GM21528 (cell line): ENCODE measurements at regions not wholly inside any gene's neighbourhood (a gene's known extent, or its start where the extent isn't known, plus 50 kb on each side); places are given as distances from the start of the nearest gene placed in this dataset.

ENCODE experiments used
- ATAC-seq: cut with Tn5 transposase; IDR thresholded peaks from one replicate; pipeline ENCODE4 v1.9.1; 2021; ENCODE audit warnings: mild to moderate bottlenecking, moderate library complexity; ENCODE audit not compliant: unreplicated experiment, low FRiP score

DNA sequence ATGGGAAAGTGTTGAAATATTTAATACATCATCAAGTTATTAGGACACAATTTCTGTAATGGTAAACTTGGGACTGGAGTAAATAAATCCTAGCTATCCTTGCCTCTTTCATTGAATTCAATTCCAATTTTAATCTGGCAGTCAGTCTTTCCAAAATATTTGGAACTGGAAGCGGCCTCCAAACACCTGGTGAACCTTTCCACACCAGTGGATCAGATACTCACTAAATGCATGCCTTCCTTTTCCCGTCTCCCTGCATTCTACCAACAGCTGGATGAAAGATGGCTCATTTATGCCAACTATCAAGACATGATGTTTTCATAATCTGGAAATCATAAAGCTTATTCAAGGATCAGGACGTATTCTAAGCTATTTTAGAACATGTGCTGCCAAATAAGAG, 488.2 kb upstream of the SPHKAP start:
- ATAC-seq: no peak

DNA sequence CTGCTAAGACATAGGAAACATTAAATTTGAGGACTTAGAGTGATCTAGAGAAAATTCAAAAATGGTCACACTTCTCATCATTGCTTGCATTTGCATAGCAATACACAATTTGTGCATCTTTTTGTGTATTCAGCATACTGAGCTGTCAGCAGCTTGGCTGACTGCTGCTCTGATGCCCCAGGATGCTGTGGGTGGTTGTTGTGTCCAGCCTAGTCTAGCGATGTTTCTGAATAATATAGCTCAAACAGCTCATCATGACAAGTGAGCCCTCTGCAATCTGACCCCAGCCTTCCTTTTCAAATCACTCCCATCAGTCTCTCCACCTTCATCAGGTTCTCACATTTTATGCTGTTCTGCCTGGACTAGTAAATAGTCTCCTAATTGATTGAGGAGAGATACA, 483.7 kb upstream of the SPHKAP start:
- ATAC-seq: no peak

- no peak for ATAC-seq
Measured at GRCh38 chr2:228658998-228659397, 477.5 kb upstream of the SPHKAP start.

DNA sequence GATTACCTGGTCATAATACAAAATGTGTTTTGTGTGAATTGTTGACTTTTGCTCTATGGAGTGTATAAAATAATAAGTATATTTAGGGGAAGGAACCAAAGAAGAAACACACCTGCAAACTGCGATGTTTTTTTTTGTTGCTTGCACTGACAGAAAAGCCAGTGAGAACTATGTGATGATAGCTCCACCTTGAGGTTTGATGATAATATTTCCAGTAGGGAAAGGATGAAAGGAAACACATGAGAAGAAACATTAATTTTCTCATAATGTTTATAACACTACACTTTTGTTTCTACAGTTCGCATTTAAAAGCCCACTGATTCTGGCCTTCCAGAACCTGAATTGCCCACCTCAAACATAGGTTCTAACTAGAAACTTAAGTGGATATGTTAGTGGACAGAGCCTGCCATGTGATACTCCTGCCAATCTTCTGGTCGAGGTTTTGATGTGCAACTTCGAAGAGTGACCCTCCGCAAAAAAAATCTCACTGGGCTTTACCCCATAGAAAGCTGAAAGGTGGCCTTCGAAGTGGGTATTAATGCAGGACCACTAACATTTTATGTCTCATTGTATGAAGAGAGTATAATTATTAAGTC, 476.4 kb upstream of the SPHKAP start:
- ATAC-seq: no peak

GRCh38 chr2:228655331-228655730, 473.8 kb upstream of the SPHKAP start:
- ATAC-seq: no peak

GRCh38 chr2:228654707-228655106, 473.2 kb upstream of the SPHKAP start:
- ATAC-seq: no peak

- ATAC-seq: no peak
Measured at GRCh38 chr2:228653884-228654283, 472.4 kb upstream of the SPHKAP start.

- ATAC-seq: no peak
Measured at GRCh38 chr2:228652366-228652765, 470.9 kb upstream of the SPHKAP start.

DNA sequence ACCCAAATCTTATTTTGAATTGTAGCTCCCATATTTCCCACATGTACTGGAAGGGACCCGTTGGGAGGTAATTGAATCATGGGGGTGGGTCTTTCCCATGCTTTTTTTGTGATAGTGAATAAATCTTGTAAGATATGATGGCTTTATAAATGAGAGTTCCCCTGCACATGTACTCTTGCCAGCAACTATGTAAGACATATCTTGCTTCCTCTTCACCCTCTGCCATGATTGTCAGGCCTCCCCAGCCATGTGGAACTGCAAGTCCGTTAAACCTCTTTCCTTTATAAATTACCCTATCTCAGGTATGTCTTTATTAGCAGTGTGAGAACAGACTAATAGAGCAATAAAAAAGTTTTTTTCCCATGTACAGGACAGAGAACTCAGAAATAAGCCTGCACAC, 468.4 kb upstream of the SPHKAP start:
- no peak for ATAC-seq

- ATAC-seq: no peak
Measured at GRCh38 chr2:228649447-228649846, 468.0 kb upstream of the SPHKAP start.

DNA sequence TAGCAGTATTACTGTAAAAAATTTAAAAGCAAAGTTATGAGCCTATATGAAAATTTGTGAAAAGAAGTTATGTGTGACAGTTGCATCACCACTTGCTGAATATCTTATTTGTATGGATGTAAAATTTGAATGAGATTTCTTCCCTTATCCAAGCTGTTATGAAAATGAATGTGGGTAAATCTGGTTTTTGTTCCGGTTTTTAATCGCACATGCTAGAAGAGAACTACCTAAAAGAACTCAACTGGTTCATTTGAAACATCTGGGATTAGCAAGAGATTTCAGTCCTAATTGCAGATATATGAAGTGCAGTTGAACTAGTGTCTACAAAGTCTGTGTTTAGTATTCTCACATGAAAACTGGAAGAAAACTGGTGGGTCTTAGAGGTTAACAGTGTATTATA, 467.1 kb upstream of the SPHKAP start:
- ATAC-seq: no peak

DNA sequence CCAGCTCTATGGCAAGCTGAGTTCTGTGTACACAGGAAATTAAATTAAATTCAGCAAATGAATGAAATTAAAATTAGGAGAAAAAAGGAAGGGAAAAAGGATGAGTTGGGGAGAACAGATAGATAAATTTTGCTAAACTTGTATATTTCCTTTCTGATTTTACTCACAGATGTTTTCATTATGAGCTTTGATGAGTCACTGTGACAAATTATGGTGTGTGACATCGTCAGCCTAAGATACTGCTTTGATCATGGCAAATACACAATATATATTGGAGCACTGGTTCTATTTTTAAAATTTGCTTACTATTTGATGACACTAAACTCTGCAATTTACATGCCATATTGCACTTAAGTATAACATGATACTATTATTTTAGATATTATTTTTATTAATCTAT, 464.6 kb upstream of the SPHKAP start:
- ATAC-seq: no peak

DNA sequence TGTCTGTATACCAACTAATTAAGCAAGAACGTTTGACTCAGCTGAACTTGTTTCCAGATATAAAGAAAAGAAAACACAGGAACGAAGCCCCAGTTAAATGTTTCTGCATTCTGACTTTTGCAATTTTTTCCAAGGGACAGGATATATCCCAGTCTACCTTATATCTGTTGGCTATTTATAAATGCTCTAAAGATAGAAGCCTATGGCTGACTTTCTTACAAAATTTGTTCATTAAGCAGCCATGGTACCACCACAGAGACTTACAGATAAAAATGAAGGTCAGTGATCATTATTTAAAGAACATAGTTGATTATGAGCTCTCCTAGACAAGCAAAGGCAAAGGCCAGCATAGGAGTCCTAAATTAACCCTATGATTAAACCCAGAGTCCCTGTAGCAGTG, 462.7 kb upstream of the SPHKAP start:
- ATAC-seq: no peak

- ATAC-seq: no peak
Measured at GRCh38 chr2:228642861-228643260, 461.4 kb upstream of the SPHKAP start.

- ATAC-seq: no peak
Measured at GRCh38 chr2:228630786-228631185, 449.3 kb upstream of the SPHKAP start.

DNA sequence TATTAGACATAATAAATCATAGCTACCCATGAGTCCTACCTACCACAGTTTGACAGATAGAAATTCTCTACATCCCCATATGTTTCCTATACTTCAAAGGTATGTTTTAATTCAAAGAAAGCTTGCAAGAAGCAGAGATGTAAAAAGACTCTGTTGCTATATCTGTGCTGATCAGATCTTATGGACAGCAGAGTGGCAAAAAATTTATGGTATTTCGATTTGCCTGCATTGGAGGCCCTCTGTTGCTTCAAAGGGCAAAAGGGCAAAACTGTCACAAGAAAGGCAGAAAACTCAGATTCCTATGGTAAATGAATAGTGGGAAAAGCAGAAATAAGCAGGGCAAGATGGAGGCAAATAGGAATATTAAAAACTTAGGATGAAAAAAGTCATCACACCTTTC, 447.8 kb upstream of the SPHKAP start:
- ATAC-seq: no peak

DNA sequence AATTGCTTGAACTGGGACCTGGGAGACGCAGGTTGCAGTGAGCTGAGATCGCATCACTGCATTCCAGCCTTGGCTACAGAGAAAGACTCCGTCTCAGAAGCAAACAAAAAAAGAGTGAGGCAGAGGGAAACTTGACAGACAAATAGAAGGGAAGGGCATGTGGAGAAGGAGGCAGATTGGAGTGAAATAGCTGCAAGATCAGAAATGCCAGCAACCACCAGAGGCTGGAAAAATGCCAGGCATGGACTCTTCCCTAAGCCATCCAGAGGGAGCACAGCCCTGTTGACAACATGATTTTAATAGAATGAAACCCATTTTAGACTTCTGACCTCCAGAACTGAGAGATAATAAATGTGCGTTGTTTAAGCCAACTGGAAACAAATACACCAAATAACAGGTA, 447.2 kb upstream of the SPHKAP start:
- no peak for ATAC-seq

GRCh38 chr2:228627510-228627909, 446.0 kb upstream of the SPHKAP start:
- no peak for ATAC-seq

- no peak for ATAC-seq
Measured at GRCh38 chr2:228625481-228625880, 444.0 kb upstream of the SPHKAP start.

- no peak for ATAC-seq
Measured at GRCh38 chr2:228624733-228625132, 443.2 kb upstream of the SPHKAP start.

GRCh38 chr2:228615496-228615895, 434.0 kb upstream of the SPHKAP start:
- ATAC-seq: no peak

DNA sequence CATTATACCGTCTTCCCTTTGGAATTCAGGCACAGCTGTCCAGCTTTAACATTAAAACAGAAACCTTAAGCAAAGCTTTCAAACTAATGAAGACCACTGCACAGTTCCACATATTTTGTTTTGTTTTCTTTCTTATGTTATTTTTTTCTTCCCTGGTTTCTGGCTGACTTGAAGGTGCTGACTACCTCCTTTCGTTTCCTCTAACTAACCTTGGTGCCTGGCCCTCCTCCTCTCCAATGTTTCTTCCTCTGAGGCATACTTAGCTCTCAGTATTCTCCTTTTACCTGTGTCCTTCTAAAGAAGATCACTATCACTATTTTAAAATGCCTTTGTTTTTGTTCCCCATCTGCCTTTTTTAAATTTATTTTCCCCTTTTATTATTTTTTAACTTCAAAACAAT, 433.3 kb upstream of the SPHKAP start:
- no peak for ATAC-seq
